SK-N-SH (cell line): ENCODE measurements at regions not wholly inside any gene's neighbourhood (a gene's known extent, or its start where the extent isn't known, plus 50 kb on each side); places are given as distances from the start of the nearest gene placed in this dataset.
A peak's percentile ranks its signal among the peaks of the same experiment; 100 is the strongest.

Experiments
- CTCF ChIA-PET: fragments of 300-600, 350-600 bp; formaldehyde crosslinking; extraction: SDS; loops from one replicate; lab custom pipeline; 2021; lab: Yijun Ruan, JAX
- POLR2A ChIA-PET: fragments of 350-600 bp; sonication (Branson Sonifier 250); formaldehyde crosslinking; extraction: SDS; loops from one replicate; lab custom pipeline; 2020; ENCODE audit warnings: antibody characterized with exemption, inconsistent platforms; lab: Yijun Ruan, JAX
- DNase-seq: peaks from one replicate; pipeline ENCODE4 v3.0.0; 2012
- H2AFZ ChIP-seq: fragments of 200-600 bp; sonication (generic); 2 replicates; pipeline ENCODE4 v1.8.1; 2016; ENCODE audit warnings: antibody characterized with exemption, mild to moderate bottlenecking, low read depth
- H3F3A ChIP-seq: fragments of 200-600 bp; sonication (generic); replicated peaks from 2 replicates; pipeline ENCODE3; 2016; ENCODE audit warnings: antibody characterized with exemption, mild to moderate bottlenecking; ENCODE audit not compliant: insufficient read depth
- H3K27ac ChIP-seq, 2 experiments: fragments of 200-500 bp in 1 of 2; fragments of 200-600 bp in 1 of 2; sonication (Bioruptor generic) in 1 of 2; sonication (generic), shearing (Covaris generic) in 1 of 2; 2 replicates each; pipeline versions ENCODE4 v1.5.1 to v1.6.1; 2014 to 2016; ENCODE audit warnings: low read depth in 2 of 2, inconsistent platforms in 1 of 2, low read length in 1 of 2, mild to moderate bottlenecking in 1 of 2, mixed read lengths in 1 of 2
- H3K27me3 ChIP-seq: fragments of 200-600 bp; sonication (generic), shearing (Covaris generic); 2 replicates; pipeline ENCODE4 v1.6.1; 2016; ENCODE audit warnings: mixed run types; ENCODE audit not compliant: insufficient read depth
- H3K36me3 ChIP-seq, 2 experiments: fragments of 200-500 bp in 1 of 2; fragments of 200-600 bp in 1 of 2; sonication (Bioruptor generic) in 1 of 2; sonication (generic) in 1 of 2; replicated peaks in 1 of 2; 2 replicates each; pipeline versions ENCODE3 to v1.5.1; 2014 to 2016; ENCODE audit warnings: low read length in 1 of 2, mild to moderate bottlenecking in 1 of 2; ENCODE audit not compliant: insufficient read depth in 2 of 2, control insufficient read depth in 1 of 2
- H3K4me1 ChIP-seq, 2 experiments: fragments of 200-500 bp in 1 of 2; fragments of 200-600 bp in 1 of 2; sonication (Bioruptor generic) in 1 of 2; sonication (generic), shearing (Covaris generic) in 1 of 2; 2 replicates each; pipeline versions ENCODE4 v1.5.1 to v1.6.1; 2014 to 2016; ENCODE audit warnings: low read depth in 1 of 2, low read length in 1 of 2, mixed run types in 1 of 2; ENCODE audit not compliant: insufficient read depth in 2 of 2, control insufficient read depth in 1 of 2
- H3K4me2 ChIP-seq: fragments of 200-600 bp; sonication (generic), shearing (Covaris generic); 2 replicates; pipeline ENCODE4 v1.6.1; 2017; ENCODE audit warnings: mixed run types
- H3K4me3 ChIP-seq, 2 experiments: fragments of 200-500 bp in 1 of 2; fragments of 200-600 bp in 1 of 2; sonication (Bioruptor generic) in 1 of 2; sonication (generic), shearing (Covaris generic) in 1 of 2; 2 replicates each; pipeline versions ENCODE4 v1.5.1 to v1.8.1; 2014 to 2016; ENCODE audit warnings: low read depth in 2 of 2, inconsistent platforms in 1 of 2, low read length in 1 of 2, mild to moderate bottlenecking in 1 of 2, mixed read lengths in 1 of 2, moderate library complexity in 1 of 2
- H3K79me2 ChIP-seq: fragments of 200-600 bp; sonication (generic); 2 replicates; pipeline ENCODE4 v1.8.1; 2017; ENCODE audit warnings: mild to moderate bottlenecking; ENCODE audit not compliant: insufficient read depth
- H3K9ac ChIP-seq: fragments of 200-600 bp; sonication (generic); 2 replicates; pipeline ENCODE4 v1.6.1; 2017; ENCODE audit warnings: mixed run types
- H3K9me2 ChIP-seq: fragments of 200-600 bp; sonication (generic); 2 replicates; pipeline ENCODE4 v1.6.1; 2017; ENCODE audit warnings: mixed run types
- H3K9me3 ChIP-seq: fragments of 200-600 bp; sonication (generic); 2 replicates; pipeline ENCODE4 v1.6.1; 2017; ENCODE audit warnings: mixed run types, mild to moderate bottlenecking, moderate library complexity
- H4K20me1 ChIP-seq: fragments of 200-600 bp; sonication (generic); 2 replicates; pipeline ENCODE4 v1.6.1; 2017; ENCODE audit warnings: mild to moderate bottlenecking, mixed run types; ENCODE audit not compliant: insufficient read depth
- CHD2 ChIP-seq: fragments of 150-350 bp; IDR thresholded peaks from 2 replicates; pipeline ENCODE4 v1.6.1; 2018; ENCODE audit warnings: low read length; ENCODE audit not compliant: partially characterized antibody
- CTCF ChIP-seq: fragments of 200-600 bp; sonication (generic); IDR thresholded peaks from 2 replicates; pipeline ENCODE4 v1.6.1; 2017; ENCODE audit warnings: antibody characterized with exemption, mild to moderate bottlenecking, moderate library complexity
- ELF1 ChIP-seq: IDR thresholded peaks from 2 replicates; pipeline ENCODE4 v1.4.0; 2012
- EP300 ChIP-seq, 2 experiments: IDR thresholded peaks; 2 replicates each; pipeline versions ENCODE4 v1.4.0 to v1.6.1; 2012; ENCODE audit warnings: borderline replicate concordance in 1 of 2, low read depth in 1 of 2, low read length in 1 of 2
- EZH2phosphoT487 ChIP-seq: fragments of 200-600 bp; sonication (generic); IDR thresholded peaks from 2 replicates; pipeline ENCODE4 v1.6.1; 2017; ENCODE audit warnings: low read depth, mixed run types, mild to moderate bottlenecking, antibody characterized with exemption, moderate library complexity, borderline replicate concordance
- FOSL2 ChIP-seq: IDR thresholded peaks from 2 replicates; pipeline ENCODE4 v1.4.0; 2012; ENCODE audit warnings: low read depth, mild to moderate bottlenecking, moderate library complexity, borderline replicate concordance
- FOXJ3 ChIP-seq: sonication (generic); formaldehyde crosslinking; IDR thresholded peaks from 2 replicates; pipeline ENCODE4 v1.5.1; 2020; ENCODE audit warnings: mild to moderate bottlenecking, missing genetic modification reagents
- FOXM1 ChIP-seq: IDR thresholded peaks from 2 replicates; pipeline ENCODE4 v1.4.0; 2012; ENCODE audit warnings: low read depth, mild to moderate bottlenecking
- GATA2 ChIP-seq: sonication (generic); formaldehyde crosslinking; IDR thresholded peaks from 2 replicates; pipeline ENCODE4 v1.5.0; 2020; ENCODE audit warnings: mild to moderate bottlenecking, missing genetic modification reagents
- JUND ChIP-seq: IDR thresholded peaks from 2 replicates; pipeline ENCODE4 v1.4.0; 2012
- MXI1 ChIP-seq: IDR thresholded peaks from 2 replicates; pipeline ENCODE4 v1.6.1; 2012; ENCODE audit warnings: mild to moderate bottlenecking, low read depth, low read length, improper control_type of control experiment
- NFIC ChIP-seq: IDR thresholded peaks from 2 replicates; pipeline ENCODE4 v1.4.0; 2012; ENCODE audit warnings: borderline replicate concordance
- NRF1 ChIP-seq: IDR thresholded peaks from 2 replicates; pipeline ENCODE4 v1.6.1; 2012; ENCODE audit warnings: low read depth, mild to moderate bottlenecking, low read length
- POLR2AphosphoS5 ChIP-seq: IDR thresholded peaks from 2 replicates; pipeline ENCODE4 v1.6.1; 2012; ENCODE audit warnings: low read depth, low read length
- RCOR1 ChIP-seq: fragments of 150-350 bp; IDR thresholded peaks from 2 replicates; pipeline ENCODE4 v1.6.1; 2017; ENCODE audit warnings: antibody characterized with exemption, low read length
- RFX5 ChIP-seq: IDR thresholded peaks from 2 replicates; pipeline ENCODE4 v1.6.1; 2012; ENCODE audit warnings: mild to moderate bottlenecking, improper control_type of control experiment, low read length
- SIN3A ChIP-seq: IDR thresholded peaks from 2 replicates; pipeline ENCODE4 v1.6.1; 2012; ENCODE audit warnings: low read depth, mild to moderate bottlenecking, low read length, moderate library complexity, borderline replicate concordance
- TAF1 ChIP-seq: IDR thresholded peaks from 2 replicates; pipeline ENCODE4 v1.6.1; 2012; ENCODE audit warnings: low read depth, mild to moderate bottlenecking, low read length, moderate library complexity, borderline replicate concordance
- USF2 ChIP-seq: fragments of 150-350 bp; IDR thresholded peaks from 2 replicates; pipeline ENCODE4 v1.6.1; 2017; ENCODE audit warnings: antibody characterized with exemption, low read length, low read depth, borderline replicate concordance
- WGBS: methylation state at CpG from one replicate; pipeline ENCODE4 v1.1.6; 2017; ENCODE audit warnings: low lambda C conversion rate; 5-methylcytosine and 5-hydroxymethylcytosine counted together
- TF ChIP-seq, protein P1 (sequence below): IDR thresholded peaks from 2 replicates; pipeline ENCODE4; 2012
- TF ChIP-seq, protein P2 (sequence below): IDR thresholded peaks from 2 replicates; pipeline ENCODE4 v1.4.0; 2012; ENCODE audit warnings: low read depth, borderline replicate concordance
- TF ChIP-seq, protein P3 (sequence below): fragments of 150-350 bp; IDR thresholded peaks from 2 replicates; pipeline ENCODE4 v1.6.1; 2016; ENCODE audit warnings: mild to moderate bottlenecking, low read depth, low read length

- H3F3A ChIP-seq, result peaks cover 5% of the 10 kb centered on the region
- H3K27me3 ChIP-seq, result no peaks in the 10 kb centered on the region
- H2AFZ ChIP-seq, result no peak overlapping the region
- no peaks in the 10 kb centered on the region for H3K9me3 ChIP-seq
- no peak overlapping the region for H3K4me2 ChIP-seq
- H3K9ac ChIP-seq, result no peak overlapping the region
- CTCF ChIA-PET, result no interaction called here
- TF ChIP-seq NRF1, result no peak
- TF ChIP-seq GATA2 (CRISPR knock-in tag), result no peak
- no peak for TF ChIP-seq FOXJ3 (CRISPR knock-in tag)
- POLR2A ChIA-PET, result no interaction called here
- H3K79me2 ChIP-seq, result no peaks in the 10 kb centered on the region
- H3K9me2 ChIP-seq, result no peaks in the 10 kb centered on the region
- H3K36me3 ChIP-seq, result no peaks in the 10 kb centered on the region
- no peak overlapping the region for H3K27ac ChIP-seq
- DNase-seq, result no peak
- 97% methylated on average over 3 of the region's 3 CpGs for WGBS
- H3K4me3 ChIP-seq, result no peak overlapping the region
- no peaks in the 10 kb centered on the region for H3K4me1 ChIP-seq
- no peaks in the 10 kb centered on the region for H4K20me1 ChIP-seq
Measured at GRCh38 chr1:184258525-184258924, 128.3 kb upstream of the C1orf21 start.

DNA sequence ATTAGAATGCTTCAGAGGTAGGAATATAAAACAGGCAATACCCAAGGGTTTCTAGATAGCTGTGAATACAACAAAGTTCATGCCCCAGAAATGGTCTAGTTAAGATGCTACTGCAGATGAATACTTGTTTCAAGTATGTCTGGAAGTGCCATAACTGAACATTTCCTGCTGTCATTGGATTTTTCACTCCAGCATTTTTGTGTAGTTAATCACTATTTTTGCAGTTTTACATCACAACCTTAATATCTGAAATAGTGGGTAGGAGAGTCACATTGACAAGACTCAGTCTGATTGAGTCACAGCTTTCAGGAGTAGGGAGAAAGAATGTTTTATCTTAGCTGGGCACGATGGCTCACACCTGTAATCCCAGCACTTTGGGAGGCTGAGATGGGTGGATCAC lies 126.4 kb upstream of the C1orf21 start:
- CTCF ChIA-PET, result interaction anchor here (1.1 kb wide), 1 partner anchor 18 kb away, joined by 3 read pairs; no protein-coding TSS in a partner anchor
- TF ChIP-seq EZH2phosphoT487 (no peak), FOSL2 (peak; percentile 43; the same call in 1 of the 2 replicates), NFIC (no peak), SIN3A (no peak), GATA2 (CRISPR knock-in tag) (no peak), CHD2 (no peak), POLR2AphosphoS5 (no peak), FOXM1 (no peak), NRF1 (no peak), USF2 (no peak), FOXJ3 (CRISPR knock-in tag) (no peak), ELF1 (no peak), EP300 (IDR thresholded peaks at IDR 0.05; ENCODE audit: borderline replicate concordance in 1 of 2, low read depth in 1 of 2, low read length in 1 of 2) (peak in 1 of 2 experiments; percentile 30; a peak in 1 of 4 replicates), TAF1 (no peak), RFX5 (no peak), CTCF (no peak), RCOR1 (no peak), MXI1 (no peak), JUND (peak; percentile 35; the same call in 1 of the 2 replicates)
- TF ChIP-seq, protein P1, sequence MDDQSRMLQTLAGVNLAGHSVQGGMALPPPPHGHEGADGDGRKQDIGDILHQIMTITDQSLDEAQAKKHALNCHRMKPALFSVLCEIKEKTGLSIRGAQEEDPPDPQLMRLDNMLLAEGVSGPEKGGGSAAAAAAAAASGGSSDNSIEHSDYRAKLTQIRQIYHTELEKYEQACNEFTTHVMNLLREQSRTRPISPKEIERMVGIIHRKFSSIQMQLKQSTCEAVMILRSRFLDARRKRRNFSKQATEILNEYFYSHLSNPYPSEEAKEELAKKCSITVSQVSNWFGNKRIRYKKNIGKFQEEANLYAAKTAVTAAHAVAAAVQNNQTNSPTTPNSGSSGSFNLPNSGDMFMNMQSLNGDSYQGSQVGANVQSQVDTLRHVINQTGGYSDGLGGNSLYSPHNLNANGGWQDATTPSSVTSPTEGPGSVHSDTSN, result peak; percentile 44; the same call in 1 of the 2 replicates
- TF ChIP-seq, protein P2, sequence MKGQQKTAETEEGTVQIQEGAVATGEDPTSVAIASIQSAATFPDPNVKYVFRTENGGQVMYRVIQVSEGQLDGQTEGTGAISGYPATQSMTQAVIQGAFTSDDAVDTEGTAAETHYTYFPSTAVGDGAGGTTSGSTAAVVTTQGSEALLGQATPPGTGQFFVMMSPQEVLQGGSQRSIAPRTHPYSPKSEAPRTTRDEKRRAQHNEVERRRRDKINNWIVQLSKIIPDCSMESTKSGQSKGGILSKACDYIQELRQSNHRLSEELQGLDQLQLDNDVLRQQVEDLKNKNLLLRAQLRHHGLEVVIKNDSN, result no peak
- TF ChIP-seq, protein P3, sequence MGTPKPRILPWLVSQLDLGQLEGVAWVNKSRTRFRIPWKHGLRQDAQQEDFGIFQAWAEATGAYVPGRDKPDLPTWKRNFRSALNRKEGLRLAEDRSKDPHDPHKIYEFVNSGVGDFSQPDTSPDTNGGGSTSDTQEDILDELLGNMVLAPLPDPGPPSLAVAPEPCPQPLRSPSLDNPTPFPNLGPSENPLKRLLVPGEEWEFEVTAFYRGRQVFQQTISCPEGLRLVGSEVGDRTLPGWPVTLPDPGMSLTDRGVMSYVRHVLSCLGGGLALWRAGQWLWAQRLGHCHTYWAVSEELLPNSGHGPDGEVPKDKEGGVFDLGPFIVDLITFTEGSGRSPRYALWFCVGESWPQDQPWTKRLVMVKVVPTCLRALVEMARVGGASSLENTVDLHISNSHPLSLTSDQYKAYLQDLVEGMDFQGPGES, result no peak

More for the DNA sequence above, 126.4 kb upstream of the C1orf21 start:
- Histone ChIP-seq H2AFZ (peak overlapping the region; percentile 14; the same call in 1 of the 2 replicates), H3K4me1 (no peaks in the 10 kb centered on the region), H4K20me1 (no peaks in the 10 kb centered on the region), H3K9ac (no peak overlapping the region), H3K9me2 (no peaks in the 10 kb centered on the region), H3K27ac (no peak overlapping the region), H3K9me3 (no peaks in the 10 kb centered on the region), H3K79me2 (no peaks in the 10 kb centered on the region), H3K36me3 (no peaks in the 10 kb centered on the region), H3K4me2 (no peak overlapping the region), H3K27me3 (no peaks in the 10 kb centered on the region), H3K4me3 (no peak overlapping the region), H3F3A (peaks cover 5% of the 10 kb centered on the region)
- no peak for DNase-seq
- POLR2A ChIA-PET, result no interaction called here
- WGBS, result 27% methylated on average over 1 of the region's 1 CpG
